ENCODE measurements at regions not wholly inside any gene's neighbourhood (a gene's known extent, or its start where the extent isn't known, plus 50 kb on each side); places are given as distances from the start of the nearest gene placed in this dataset.

DNA sequence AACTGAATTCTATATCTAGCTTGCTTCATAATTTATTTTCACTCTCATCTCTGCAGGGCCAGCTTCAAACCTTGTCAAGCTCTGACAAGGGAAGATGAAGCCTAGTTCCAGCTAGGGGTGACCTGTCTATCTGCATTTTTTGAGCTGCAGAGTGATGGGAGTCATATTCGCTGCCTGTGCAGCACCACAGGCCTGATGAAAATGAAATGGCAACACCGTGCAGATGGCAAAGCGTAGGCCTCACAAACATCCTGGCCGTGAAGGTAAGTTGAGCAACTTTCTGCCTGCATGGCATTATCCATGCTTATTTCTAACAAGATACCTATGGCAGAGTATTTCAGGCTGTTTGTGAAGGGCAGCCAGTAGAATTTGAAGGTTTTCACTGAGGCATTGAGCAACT, 86.4 kb upstream of the C1QTNF9B start:
- no peak for DNase-seq (ENCODE audit: low spot score)
- ATAC-seq (ENCODE audit: low FRiP score): no peak

DNA sequence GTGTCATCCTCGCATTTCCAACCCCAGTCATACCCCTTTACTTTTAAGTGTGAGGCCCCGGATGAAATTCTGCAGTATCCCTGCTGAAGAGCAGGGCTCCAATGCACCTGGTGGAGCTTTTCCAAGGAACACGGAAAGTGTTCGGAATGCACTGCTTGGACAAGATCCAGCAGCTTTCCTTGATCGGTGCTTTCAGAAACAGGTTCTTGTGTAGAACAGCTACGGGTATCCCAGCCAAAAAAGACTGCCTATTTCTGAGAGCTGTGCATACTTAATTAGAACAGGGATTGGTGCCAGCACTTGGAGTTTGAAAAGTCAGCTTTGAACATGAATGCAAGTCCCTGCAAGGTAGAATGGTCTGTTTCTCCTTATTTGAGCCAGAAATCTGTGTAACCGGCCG, 87.2 kb upstream of the C1QTNF9B start:
- TF ChIP-seq, protein P1, sequence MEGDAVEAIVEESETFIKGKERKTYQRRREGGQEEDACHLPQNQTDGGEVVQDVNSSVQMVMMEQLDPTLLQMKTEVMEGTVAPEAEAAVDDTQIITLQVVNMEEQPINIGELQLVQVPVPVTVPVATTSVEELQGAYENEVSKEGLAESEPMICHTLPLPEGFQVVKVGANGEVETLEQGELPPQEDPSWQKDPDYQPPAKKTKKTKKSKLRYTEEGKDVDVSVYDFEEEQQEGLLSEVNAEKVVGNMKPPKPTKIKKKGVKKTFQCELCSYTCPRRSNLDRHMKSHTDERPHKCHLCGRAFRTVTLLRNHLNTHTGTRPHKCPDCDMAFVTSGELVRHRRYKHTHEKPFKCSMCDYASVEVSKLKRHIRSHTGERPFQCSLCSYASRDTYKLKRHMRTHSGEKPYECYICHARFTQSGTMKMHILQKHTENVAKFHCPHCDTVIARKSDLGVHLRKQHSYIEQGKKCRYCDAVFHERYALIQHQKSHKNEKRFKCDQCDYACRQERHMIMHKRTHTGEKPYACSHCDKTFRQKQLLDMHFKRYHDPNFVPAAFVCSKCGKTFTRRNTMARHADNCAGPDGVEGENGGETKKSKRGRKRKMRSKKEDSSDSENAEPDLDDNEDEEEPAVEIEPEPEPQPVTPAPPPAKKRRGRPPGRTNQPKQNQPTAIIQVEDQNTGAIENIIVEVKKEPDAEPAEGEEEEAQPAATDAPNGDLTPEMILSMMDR (IDR thresholded peaks at IDR 0.05): no peak
- DNase-seq (ENCODE audit: low spot score) (no peak), ATAC-seq (ENCODE audit: low FRiP score) (no peak)

More for the DNA sequence above, 86.4 kb upstream of the C1QTNF9B start:
- TF ChIP-seq, protein P1 (IDR thresholded peaks at IDR 0.05): no peak

DNA sequence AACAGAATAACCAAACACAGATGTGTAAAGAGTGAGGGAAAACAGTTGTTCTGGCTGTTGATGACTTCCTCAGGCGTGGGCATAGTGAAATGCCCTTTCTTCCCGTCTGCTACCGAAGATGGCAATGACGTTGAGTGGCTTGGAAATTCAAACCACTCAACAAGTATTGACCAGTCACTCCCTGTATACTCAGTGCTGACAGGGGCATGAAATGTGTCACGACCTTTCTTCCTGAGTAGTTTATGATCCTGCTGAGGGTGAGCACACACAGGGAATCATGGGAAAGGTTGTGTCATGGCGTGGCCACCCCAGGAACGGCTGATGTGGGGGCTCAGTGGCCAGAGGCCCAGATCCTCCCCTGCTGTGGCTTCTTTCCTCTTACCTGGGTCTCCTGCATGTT, 87.8 kb upstream of the C1QTNF9B start:
- ATAC-seq (ENCODE audit: low FRiP score) (no peak), DNase-seq (ENCODE audit: low spot score) (no peak)
- TF ChIP-seq, protein P1 (IDR thresholded peaks at IDR 0.05): no peak

DNA sequence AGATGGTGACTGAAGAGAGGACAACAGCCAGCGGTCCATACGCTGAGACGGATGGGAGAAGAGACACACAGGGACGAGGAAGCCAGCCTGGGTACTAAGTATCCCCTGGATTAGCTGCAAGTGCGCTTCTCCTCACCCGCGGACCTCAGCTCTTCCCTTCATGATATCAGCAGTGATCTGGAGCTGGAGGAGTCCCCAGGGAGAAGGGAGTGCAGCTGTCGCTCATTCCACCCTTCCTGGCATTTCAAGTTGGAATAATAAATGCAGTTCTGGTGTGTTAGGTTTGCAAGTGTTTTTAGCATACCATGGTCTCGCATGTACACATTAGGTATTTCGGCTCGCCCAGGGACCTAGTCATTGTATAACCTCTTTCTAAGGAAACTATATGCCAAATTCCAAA, 88.5 kb upstream of the C1QTNF9B start:
- TF ChIP-seq, protein P1 (IDR thresholded peaks at IDR 0.05): no peak
- DNase-seq (ENCODE audit: low spot score): no peak
- no peak for ATAC-seq (ENCODE audit: low FRiP score)

DNA sequence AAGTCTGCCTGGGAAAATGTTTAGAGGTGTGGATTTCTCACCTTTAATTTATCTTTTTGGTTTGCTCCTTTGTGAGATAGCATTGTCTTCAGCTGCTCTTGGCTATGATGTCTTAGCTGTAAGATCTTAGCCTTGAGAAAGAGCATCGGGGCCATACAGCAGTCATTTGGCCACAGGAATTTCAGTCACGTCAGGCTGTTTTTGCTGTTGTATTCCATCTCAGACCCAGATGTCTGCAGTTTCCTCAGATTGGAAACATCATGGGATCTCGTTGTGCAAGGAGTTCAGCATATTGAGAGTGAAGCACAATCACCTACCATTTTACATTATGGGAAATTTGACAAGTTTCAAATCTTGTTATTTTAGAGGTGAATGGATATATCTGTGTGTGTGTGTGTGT, 89.3 kb upstream of the C1QTNF9B start:
- ATAC-seq (ENCODE audit: low FRiP score) (no peak), DNase-seq (ENCODE audit: low spot score) (no peak)
- TF ChIP-seq, protein P1 (IDR thresholded peaks at IDR 0.05): no peak

DNA sequence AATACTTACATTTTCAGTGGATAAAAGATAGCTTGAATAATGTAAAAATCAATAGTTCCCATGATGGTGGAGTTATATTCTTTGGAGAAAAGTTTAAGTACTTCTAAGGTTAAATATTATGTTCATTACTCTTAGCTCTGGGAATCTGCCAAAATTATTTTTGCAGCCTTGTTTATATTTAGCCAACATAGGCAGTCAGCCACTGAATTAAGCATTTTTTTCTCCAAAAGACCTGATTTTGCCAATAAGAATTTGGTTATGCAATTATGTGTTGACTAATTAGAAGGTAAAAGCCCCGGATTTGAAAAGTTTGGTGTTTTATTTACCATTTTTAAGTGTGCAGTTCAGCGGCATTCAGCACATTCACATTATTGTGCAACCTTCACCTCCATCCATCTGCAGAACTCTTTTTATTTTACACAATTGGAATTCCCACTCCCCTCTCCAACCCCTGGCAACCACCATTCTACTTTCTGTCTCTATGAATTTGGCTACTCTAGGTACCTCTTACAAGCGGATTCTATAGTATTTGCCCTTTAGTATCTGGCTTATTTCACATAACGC, 90.1 kb upstream of the C1QTNF9B start:
- DNase-seq (ENCODE audit: low spot score) (no peak), ATAC-seq (ENCODE audit: low FRiP score) (no peak)
- TF ChIP-seq, protein P1 (IDR thresholded peaks at IDR 0.05): no peak

DNA sequence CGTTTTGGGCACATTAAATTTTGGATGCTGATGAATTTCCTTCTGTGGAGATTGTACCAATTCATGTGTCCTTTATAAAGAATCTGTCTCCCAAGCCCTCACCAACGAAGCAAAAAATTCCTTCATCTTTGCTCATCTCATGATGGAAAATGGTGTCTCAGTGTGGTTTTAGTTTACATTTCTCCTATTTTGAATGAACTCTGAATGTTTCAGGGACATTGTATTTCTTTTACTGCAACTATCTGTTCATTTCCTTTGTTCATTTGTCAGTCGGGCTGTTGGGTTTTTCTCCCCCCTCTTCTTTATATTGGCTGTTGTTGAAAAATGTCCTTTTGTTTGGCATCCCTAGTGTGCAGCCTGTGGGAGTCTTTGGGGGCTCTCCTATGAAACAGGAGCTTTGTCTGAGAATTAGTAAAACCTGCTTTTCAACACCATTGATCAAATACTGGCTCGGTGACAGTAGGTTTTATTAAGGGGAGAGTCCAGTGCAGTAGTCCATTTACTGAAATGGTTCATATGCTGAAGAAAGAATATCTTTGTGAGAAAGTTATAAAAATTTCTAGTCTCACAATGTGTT, 91.3 kb upstream of the C1QTNF9B start:
- ATAC-seq (ENCODE audit: low FRiP score) (no peak), DNase-seq (ENCODE audit: low spot score) (no peak)
- TF ChIP-seq, protein P1 (IDR thresholded peaks at IDR 0.05): no peak

All from omental fat pad (tissue), 3 donors.